ENCODE measurements at regions not wholly inside any gene's neighbourhood (a gene's known extent, or its start where the extent isn't known, plus 50 kb on each side); places are given as distances from the start of the nearest gene placed in this dataset.

DNA sequence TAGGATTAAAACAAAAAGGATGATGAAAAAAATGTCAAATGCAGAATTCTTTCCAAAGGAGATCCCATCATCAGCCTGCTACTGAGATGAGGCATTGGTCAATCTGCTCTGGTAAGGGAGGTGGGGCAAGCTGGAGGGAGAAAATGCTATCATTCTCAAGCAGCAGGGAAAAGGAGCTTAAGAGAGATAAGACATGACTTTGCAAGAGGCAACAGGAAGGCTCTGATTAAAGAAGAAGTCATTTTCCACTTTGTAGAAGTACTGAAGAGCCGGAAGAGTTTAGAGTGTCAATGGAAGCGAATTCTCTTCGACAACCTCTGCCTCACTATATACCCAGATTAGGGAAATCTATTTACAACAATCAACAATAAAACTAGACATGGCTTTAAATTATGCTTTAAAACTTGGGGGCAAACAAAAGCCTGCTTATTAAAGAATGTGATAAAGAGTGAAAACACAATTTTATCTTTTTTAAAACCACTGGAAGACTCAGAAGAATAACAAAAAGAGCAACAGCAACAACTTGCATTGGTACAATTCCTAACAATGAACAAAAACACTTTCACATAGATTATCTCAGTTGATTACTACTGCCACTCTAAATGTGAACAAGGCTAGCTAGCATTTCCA, 81.8 kb upstream of the NANOGP8 start (continued):
- TF ChIP-seq, protein P1, sequence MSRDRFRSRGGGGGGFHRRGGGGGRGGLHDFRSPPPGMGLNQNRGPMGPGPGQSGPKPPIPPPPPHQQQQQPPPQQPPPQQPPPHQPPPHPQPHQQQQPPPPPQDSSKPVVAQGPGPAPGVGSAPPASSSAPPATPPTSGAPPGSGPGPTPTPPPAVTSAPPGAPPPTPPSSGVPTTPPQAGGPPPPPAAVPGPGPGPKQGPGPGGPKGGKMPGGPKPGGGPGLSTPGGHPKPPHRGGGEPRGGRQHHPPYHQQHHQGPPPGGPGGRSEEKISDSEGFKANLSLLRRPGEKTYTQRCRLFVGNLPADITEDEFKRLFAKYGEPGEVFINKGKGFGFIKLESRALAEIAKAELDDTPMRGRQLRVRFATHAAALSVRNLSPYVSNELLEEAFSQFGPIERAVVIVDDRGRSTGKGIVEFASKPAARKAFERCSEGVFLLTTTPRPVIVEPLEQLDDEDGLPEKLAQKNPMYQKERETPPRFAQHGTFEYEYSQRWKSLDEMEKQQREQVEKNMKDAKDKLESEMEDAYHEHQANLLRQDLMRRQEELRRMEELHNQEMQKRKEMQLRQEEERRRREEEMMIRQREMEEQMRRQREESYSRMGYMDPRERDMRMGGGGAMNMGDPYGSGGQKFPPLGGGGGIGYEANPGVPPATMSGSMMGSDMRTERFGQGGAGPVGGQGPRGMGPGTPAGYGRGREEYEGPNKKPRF (IDR thresholded peaks at IDR 0.05; ENCODE audit: low read depth, low read length) = no peak
- peak; percentile 35; the same call in 1 of the 2 replicates for TF ChIP-seq ZNF766 (CRISPR knock-in tag; conservative IDR thresholded peaks at IDR 0.05)
- peak; percentile 15; the same call in 1 of the 2 replicates for TF ChIP-seq BCOR (IDR thresholded peaks at IDR 0.05)
- TF ChIP-seq RBM17 (IDR thresholded peaks at IDR 0.05; ENCODE audit: borderline replicate concordance, low read depth, low read length) = no peak
- TF ChIP-seq KLF10 (CRISPR knock-in tag; IDR thresholded peaks at IDR 0.05) = no peak
- no peak for TF ChIP-seq ZNF212 (CRISPR knock-in tag; IDR thresholded peaks at IDR 0.05)
- TF ChIP-seq PHB (CRISPR knock-in tag; IDR thresholded peaks at IDR 0.05) = no peak
- peak; percentile 78 for TF ChIP-seq C11orf30 (IDR thresholded peaks at IDR 0.05; ENCODE audit: low read depth)
- no peak for TF ChIP-seq SLC30A9 (CRISPR knock-in tag; IDR thresholded peaks at IDR 0.05)
- no peak for TF ChIP-seq PHF21A (IDR thresholded peaks at IDR 0.05; ENCODE audit: borderline replicate concordance, low read depth)
- no peak for TF ChIP-seq HDAC6 (IDR thresholded peaks at IDR 0.05; ENCODE audit: low read depth, low read length)
- no peak for TF ChIP-seq ZNF146 (CRISPR knock-in tag; IDR thresholded peaks at IDR 0.05; ENCODE audit: unreplicated experiment)
- no peak for TF ChIP-seq NFE2L1 (tag; IDR thresholded peaks at IDR 0.05; ENCODE audit: borderline replicate concordance, low read depth)
- no peak for TF ChIP-seq KLF13 (tag; IDR thresholded peaks at IDR 0.05; ENCODE audit: borderline replicate concordance, low read depth)
- no peak for TF ChIP-seq KDM5B (IDR thresholded peaks at IDR 0.05; ENCODE audit: insufficient replicate concordance, low read depth, low read length)
- TF ChIP-seq ARNT (IDR thresholded peaks at IDR 0.05) = peak in 1 of 2 experiments; percentile 68; a peak in 2 of 4 replicates
- no peak for TF ChIP-seq ZNF384 (IDR thresholded peaks at IDR 0.05; ENCODE audit: low read depth, low read length)
- TF ChIP-seq SAP30 (IDR thresholded peaks at IDR 0.05; ENCODE audit: borderline replicate concordance, insufficient read depth, low read depth, low read length, poor library complexity, severe bottlenecking) = no peak
- TF ChIP-seq PCBP1 (IDR thresholded peaks at IDR 0.05; ENCODE audit: low read depth, low read length, poor library complexity, severe bottlenecking) = no peak
- no peak for TF ChIP-seq ATF1 (CRISPR knock-in tag; IDR thresholded peaks at IDR 0.05)
- TF ChIP-seq ATF1 (tag; IDR thresholded peaks at IDR 0.05) = 0 out of 2 replicates have a peak, but pooled peaks have one; percentile 22
- TF ChIP-seq ZNF436 (CRISPR knock-in tag; IDR thresholded peaks at IDR 0.05) = no peak
- TF ChIP-seq FOXJ2 (tag; IDR thresholded peaks at IDR 0.05) = no peak
- peak; percentile 81 for TF ChIP-seq MAFG (tag; conservative IDR thresholded peaks at IDR 0.05)
- TF ChIP-seq TSC22D4 (tag; IDR thresholded peaks at IDR 0.05) = no peak
- TF ChIP-seq, protein P2, sequence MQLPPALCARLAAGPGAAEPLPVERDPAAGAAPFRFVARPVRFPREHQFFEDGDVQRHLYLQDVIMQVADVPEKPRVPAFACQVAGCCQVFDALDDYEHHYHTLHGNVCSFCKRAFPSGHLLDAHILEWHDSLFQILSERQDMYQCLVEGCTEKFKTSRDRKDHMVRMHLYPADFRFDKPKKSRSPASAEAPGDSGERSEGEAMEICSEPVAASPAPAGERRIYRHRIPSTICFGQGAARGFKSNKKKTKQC (CRISPR knock-in tag; IDR thresholded peaks at IDR 0.05) = no peak
- no peak for TF ChIP-seq MYBL2 (IDR thresholded peaks at IDR 0.05; ENCODE audit: low read depth)
- TF ChIP-seq MYBL2 (CRISPR knock-in tag; IDR thresholded peaks at IDR 0.05; ENCODE audit: borderline replicate concordance) = no peak
- TF ChIP-seq HOXB6 (CRISPR knock-in tag; IDR thresholded peaks at IDR 0.05; ENCODE audit: borderline replicate concordance) = no peak
- TF ChIP-seq ZNF507 (tag; conservative IDR thresholded peaks at IDR 0.05) = no peak
